ENCODE measurements at regions not wholly inside any gene's neighbourhood (a gene's known extent, or its start where the extent isn't known, plus 50 kb on each side); places are given as distances from the start of the nearest gene placed in this dataset.

GRCh38 chr10:128869101-128869749, 597.8 kb upstream of the MGMT start:
- H3K4me3 Mint-ChIP-seq, result no peak overlapping the region
- H3K27ac Mint-ChIP-seq, result no peak overlapping the region
- no peak for DNase-seq
- no peaks in the 10 kb centered on the region for H3K36me3 Mint-ChIP-seq (ENCODE audit: low read depth)
- no peaks in the 10 kb centered on the region for H3K9me3 Mint-ChIP-seq
- H3K27me3 Mint-ChIP-seq (ENCODE audit: low read depth, poor library complexity), result peaks cover 8% of the 10 kb centered on the region
- peaks cover 7% of the 10 kb centered on the region for H3K4me1 Mint-ChIP-seq
- TF ChIP-seq, protein P1, sequence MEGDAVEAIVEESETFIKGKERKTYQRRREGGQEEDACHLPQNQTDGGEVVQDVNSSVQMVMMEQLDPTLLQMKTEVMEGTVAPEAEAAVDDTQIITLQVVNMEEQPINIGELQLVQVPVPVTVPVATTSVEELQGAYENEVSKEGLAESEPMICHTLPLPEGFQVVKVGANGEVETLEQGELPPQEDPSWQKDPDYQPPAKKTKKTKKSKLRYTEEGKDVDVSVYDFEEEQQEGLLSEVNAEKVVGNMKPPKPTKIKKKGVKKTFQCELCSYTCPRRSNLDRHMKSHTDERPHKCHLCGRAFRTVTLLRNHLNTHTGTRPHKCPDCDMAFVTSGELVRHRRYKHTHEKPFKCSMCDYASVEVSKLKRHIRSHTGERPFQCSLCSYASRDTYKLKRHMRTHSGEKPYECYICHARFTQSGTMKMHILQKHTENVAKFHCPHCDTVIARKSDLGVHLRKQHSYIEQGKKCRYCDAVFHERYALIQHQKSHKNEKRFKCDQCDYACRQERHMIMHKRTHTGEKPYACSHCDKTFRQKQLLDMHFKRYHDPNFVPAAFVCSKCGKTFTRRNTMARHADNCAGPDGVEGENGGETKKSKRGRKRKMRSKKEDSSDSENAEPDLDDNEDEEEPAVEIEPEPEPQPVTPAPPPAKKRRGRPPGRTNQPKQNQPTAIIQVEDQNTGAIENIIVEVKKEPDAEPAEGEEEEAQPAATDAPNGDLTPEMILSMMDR (IDR thresholded peaks at IDR 0.05), result no peak

DNA sequence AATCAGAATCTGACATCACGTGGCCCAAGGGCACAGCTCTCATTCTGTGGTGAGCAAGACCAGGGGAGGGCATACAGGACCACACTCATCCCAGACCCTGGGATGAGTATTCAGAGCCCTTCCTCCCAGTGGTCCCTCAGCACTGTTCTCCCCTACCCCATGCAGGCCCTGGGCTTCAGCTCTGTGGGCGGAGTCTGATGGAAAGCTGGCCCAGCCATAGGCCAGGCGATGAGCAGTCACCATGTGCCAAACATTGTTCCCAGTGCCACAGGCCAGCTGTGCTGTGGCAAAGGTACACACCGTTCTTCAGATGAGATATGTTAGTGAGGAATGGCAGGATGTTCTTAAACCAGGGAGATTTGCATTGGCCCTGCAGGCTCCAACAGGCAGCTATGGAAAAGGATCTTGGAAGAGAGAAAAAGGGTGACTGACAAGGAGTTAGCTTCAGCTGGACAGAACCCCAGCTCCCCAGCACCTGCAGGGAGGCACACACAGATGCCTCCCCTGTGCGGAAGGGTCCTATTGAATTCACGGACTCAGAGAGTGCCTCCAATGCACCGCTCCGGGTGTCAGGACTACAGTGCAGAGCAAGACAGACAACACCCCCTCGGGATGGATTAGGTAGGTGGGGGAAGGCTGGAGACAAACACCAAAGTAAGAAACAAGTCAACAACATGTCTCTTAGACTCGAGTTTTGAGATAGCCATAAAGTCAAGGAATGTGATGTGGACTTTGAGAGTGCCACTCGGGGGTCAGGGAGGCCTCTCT, 596.0 kb upstream of the MGMT start:
- no peak for DNase-seq
- TF ChIP-seq, protein P1 (IDR thresholded peaks at IDR 0.05), result no peak
- H3K27me3 Mint-ChIP-seq (ENCODE audit: low read depth, poor library complexity), result peaks cover 6% of the 10 kb centered on the region

GRCh38 chr10:128871671-128872231, 595.3 kb upstream of the MGMT start:
- H3K4me3 Mint-ChIP-seq, result no peak overlapping the region
- no peaks in the 10 kb centered on the region for H3K4me1 Mint-ChIP-seq
- DNase-seq, result no peak
- TF ChIP-seq, protein P1 (IDR thresholded peaks at IDR 0.05), result no peak
- H3K27ac Mint-ChIP-seq, result no peak overlapping the region
- H3K27me3 Mint-ChIP-seq (ENCODE audit: low read depth, poor library complexity), result peaks cover 6% of the 10 kb centered on the region
- no peaks in the 10 kb centered on the region for H3K36me3 Mint-ChIP-seq (ENCODE audit: low read depth)
- H3K9me3 Mint-ChIP-seq, result no peaks in the 10 kb centered on the region

More for the DNA sequence above, 596.0 kb upstream of the MGMT start:
- no peak overlapping the region for H3K4me3 Mint-ChIP-seq
- no peaks in the 10 kb centered on the region for H3K9me3 Mint-ChIP-seq
- no peaks in the 10 kb centered on the region for H3K36me3 Mint-ChIP-seq (ENCODE audit: low read depth)
- H3K4me1 Mint-ChIP-seq, result peaks cover 4% of the 10 kb centered on the region
- peak overlapping the region; percentile 17 for H3K27ac Mint-ChIP-seq

DNA sequence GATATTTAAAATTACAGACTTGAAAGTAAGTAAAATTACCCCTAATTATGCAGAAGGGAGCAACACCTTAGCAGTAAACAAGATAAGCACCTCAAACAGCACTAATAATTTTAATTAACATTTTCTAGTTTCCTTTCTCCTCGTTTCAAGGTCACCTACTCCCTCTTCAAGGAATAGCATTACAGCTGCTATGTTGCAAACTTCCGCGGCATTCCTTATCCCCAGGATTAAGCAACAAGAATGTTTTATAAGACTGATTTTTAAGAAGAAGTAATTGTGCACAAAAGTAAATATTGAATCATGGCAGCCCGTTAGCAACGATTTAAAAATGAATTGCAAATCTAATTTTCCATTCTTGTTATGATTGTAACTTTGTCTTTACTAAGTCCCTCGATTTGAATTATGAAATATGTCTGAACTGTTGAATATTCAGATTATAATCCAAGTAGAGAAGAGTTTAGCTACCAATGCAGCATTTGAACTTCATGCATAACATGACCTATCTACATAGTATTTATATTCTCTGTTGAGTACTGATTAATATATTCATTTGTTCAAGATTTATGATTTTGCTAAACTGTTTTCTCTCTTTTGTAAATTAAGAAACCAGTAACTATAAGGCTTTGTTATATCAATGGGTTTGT, 593.5 kb upstream of the MGMT start:
- H3K27ac Mint-ChIP-seq, result no peak overlapping the region
- H3K36me3 Mint-ChIP-seq (ENCODE audit: low read depth), result no peaks in the 10 kb centered on the region
- H3K9me3 Mint-ChIP-seq, result no peaks in the 10 kb centered on the region
- no peak overlapping the region for H3K4me3 Mint-ChIP-seq
- H3K27me3 Mint-ChIP-seq (ENCODE audit: low read depth, poor library complexity), result peaks cover 8% of the 10 kb centered on the region
- TF ChIP-seq, protein P1 (IDR thresholded peaks at IDR 0.05), result no peak
- no peak for DNase-seq
- H3K4me1 Mint-ChIP-seq, result no peaks in the 10 kb centered on the region

GRCh38 chr10:128874331-128874730, 592.7 kb upstream of the MGMT start:
- no peak for DNase-seq
- TF ChIP-seq, protein P1 (IDR thresholded peaks at IDR 0.05), result no peak
- H3K4me1 Mint-ChIP-seq, result no peaks in the 10 kb centered on the region
- no peaks in the 10 kb centered on the region for H3K36me3 Mint-ChIP-seq (ENCODE audit: low read depth)
- no peak overlapping the region for H3K4me3 Mint-ChIP-seq
- H3K27ac Mint-ChIP-seq, result no peak overlapping the region
- no peaks in the 10 kb centered on the region for H3K9me3 Mint-ChIP-seq
- peaks cover 4% of the 10 kb centered on the region for H3K27me3 Mint-ChIP-seq (ENCODE audit: low read depth, poor library complexity)
